ENCODE measurements at regions not wholly inside any gene's neighbourhood (a gene's known extent, or its start where the extent isn't known, plus 50 kb on each side); places are given as distances from the start of the nearest gene placed in this dataset.
"Not testable (repeated sequence)": the region's sequence is repeated elsewhere in the genome, so short reads cannot be mapped to it uniquely, and the experiment has no call there.

- TF ChIP-seq ZNF274 (IDR thresholded peaks at IDR 0.05; ENCODE audit: low read depth, low read length); SUZ12 (IDR thresholded peaks at IDR 0.05; ENCODE audit: extremely low read depth, insufficient read depth, insufficient read length); YY1 (IDR thresholded peaks at IDR 0.05; ENCODE audit: insufficient read depth, insufficient read length): not testable (repeated sequence)
Measured at GRCh38 chrX:3867067-3867831, 153.8 kb upstream of the PRKX start.

All from NT2/D1 (cell line).